Inflammatory macrophage (primary cell): ENCODE measurements at regions not wholly inside any gene's neighbourhood (a gene's known extent, or its start where the extent isn't known, plus 50 kb on each side); places are given as distances from the start of the nearest gene placed in this dataset.

Source experiments
- DNase-seq, 2 donors: peaks; one replicate each; pipeline ENCODE4 v3.0.0-alpha.2; 2020 to 2022

DNA sequence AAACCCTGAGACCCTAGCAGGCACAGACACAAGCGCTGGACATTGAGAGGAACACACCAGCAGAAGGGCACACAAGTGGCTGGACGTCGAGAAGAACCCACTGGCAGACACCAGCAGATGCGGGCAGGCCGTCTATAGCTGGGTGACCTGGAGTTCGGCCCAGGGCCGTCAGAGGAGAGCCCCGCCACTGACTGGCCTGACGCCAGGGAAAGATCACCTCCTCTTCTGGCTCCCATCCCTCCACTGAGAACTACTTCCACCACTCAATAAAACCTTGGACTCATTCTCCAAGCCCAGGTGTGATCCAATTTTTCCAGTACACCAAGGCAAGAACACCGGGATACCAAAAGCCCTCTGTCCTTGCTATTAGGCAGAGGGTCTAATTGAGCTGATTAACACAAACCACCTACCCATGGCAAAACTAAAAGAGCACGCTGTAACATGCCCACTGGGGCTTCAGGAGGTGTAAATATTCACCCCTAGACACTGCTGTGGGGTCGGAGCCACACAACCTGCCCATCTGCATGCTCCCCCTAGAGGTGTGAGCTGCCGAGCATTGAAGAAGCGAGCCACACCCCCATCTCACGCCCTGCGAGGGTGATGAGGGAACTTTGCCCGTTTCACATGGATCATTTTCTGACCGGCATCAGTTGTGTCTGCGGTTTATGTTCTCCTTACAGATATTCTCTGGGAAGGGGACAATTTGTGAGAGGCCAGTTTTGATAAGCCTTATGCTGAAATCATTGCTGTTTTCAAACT is 104.8 kb downstream of the HLX start:
- no peak for DNase-seq

DNA sequence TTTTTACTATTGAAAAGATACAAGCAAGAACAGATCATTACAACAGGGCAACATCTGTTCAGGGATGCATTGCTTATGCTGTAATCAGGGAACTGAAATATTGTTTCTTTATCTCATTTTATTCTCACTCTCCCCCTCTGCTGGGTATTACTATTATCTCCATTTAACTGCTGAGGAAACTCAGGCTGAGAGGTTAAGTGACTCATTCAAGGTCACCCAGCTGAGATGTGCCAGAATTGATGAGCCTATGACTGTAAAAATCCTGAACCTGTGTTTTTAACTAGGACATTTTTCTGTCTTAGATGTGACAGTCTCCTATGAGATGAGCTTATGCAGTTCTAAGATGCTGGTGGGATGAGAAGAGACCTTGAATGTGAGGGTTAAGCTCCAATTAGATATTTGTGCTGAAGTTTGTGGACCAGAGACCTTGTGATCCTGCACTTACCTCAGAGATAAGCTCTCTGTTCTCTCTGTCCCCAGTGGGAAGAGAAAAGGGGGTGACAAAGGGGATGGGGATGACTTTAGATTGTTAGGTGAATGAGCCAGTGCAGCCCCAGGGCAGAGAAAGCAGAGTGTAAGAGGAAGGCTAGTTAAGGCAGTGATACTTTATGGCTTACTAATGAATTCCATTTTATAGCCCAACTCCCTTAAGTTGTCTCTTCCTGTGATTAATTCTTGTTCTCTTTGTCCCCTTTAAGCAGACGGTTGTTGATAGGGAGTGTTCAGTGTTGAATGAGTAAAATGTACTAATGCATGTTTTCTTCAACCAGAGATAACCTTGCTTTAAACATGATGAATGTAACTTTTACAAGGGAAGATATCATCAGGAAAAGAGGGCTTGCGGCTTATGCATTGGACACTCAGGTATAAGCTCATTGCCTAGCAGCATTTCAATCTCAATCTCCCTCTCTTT is 111.4 kb downstream of the HLX start:
- peak; percentile 19 to 53 for DNase-seq

DNA sequence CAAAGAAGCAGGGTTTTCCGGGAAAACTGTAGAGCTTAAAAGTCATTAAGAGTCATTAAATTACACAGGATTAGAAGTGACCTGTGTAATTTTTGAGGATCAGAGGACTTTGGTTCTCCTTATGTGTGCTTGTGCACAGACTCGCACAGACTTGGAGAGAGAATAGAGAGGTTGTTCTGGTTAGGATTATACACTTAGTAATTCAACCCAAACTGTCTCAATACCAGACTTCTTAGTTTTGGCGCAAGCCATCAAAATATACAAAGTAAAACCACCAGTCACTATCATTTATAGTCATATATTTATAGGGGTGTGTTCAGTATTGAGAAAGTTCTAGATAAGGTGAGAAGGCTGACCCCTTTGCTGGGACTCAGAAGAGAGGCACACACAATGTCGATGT is 112.3 kb downstream of the HLX start:
- no peak for DNase-seq

DNA sequence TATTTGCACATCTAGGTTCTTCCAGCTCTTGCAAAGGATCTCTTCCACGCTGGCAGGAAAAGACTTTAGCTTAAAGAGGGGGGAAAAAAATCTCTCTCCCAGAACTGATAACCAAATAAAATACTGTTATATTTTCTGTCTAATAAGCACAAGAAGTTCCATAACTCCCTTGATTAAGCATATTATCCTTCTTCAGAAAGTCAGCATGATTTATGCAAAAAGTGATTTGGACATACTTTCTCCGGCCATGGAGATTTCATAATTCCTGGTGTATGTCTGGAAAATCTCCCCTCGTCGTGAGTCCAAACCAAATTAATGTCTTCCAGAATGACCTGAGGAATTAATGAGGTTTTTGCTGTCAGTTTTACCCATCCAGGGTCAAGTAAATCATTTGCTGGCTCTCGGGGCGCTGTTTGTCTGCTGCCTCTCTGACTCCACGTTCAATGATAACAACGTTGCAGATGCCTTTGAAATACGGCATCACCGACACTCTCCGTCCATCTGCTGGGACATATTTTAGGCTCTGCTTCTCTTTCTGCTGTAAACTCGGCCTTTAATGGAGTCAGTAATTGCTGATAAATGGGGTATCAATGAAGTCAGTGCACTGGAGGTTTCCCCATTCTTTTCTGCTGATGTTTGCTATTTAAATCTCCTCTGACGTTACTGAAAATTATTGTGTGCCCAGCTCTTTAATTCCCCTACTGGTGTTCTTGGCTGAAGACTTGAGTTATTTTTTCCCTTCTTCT is 112.9 kb downstream of the HLX start:
- DNase-seq: no peak

DNA sequence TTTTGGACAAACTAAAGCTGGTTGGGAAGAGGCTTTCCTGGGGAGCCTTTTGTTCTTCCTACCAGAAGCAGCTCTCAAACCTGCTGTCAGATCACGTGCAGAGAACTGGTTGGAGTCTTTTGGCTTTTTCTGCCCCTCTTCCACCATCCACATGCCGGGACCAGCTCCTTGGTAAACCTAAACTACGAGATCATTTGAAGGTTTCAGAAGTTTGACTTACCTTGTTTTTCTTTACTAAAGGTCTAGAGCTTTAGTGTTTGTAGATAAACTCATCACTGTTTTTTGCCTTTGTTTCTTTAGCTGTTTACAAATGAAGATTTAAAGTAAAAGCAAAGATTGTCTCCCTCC is 113.4 kb downstream of the HLX start:
- DNase-seq: no peak

DNA sequence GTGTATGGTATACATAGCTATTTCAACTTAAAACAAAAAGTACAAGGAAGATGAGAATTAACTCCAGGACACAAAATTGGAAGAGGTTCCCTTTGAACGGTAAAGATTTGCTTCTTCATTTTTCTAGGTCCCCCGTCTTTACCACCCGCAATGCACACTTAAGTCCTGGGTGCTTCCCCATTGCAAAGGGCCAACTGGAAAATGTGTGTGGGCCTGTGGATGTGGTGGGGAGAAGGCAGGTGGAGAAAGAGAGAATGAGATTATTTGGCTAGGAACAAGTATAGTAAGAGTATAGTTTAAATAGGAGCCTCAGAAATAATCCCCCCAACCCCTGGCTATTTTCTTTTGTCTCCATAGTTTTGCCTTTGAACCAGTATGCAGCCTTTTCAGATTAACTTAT is 115.4 kb downstream of the HLX start:
- DNase-seq: no peak

DNA sequence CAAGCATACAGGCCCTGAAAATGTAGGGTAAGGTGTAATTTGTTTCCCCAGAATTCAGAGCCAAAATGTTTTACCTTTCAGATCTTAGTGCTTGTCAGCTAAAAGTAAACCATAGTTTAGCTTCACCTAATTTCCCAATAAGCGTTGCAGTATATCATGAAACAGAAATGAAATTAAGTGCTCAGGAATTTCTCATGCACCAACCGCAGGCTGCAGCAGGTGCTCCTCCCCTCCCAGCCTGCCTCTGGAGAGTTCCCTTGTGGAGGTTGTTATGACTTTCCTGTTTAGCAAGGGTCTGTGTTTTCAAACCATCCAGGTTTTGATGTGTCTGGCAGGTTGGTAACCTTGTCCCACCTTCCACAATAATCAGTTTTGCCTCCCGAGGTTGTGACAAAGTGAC is 118.5 kb downstream of the HLX start:
- no peak for DNase-seq

DNA sequence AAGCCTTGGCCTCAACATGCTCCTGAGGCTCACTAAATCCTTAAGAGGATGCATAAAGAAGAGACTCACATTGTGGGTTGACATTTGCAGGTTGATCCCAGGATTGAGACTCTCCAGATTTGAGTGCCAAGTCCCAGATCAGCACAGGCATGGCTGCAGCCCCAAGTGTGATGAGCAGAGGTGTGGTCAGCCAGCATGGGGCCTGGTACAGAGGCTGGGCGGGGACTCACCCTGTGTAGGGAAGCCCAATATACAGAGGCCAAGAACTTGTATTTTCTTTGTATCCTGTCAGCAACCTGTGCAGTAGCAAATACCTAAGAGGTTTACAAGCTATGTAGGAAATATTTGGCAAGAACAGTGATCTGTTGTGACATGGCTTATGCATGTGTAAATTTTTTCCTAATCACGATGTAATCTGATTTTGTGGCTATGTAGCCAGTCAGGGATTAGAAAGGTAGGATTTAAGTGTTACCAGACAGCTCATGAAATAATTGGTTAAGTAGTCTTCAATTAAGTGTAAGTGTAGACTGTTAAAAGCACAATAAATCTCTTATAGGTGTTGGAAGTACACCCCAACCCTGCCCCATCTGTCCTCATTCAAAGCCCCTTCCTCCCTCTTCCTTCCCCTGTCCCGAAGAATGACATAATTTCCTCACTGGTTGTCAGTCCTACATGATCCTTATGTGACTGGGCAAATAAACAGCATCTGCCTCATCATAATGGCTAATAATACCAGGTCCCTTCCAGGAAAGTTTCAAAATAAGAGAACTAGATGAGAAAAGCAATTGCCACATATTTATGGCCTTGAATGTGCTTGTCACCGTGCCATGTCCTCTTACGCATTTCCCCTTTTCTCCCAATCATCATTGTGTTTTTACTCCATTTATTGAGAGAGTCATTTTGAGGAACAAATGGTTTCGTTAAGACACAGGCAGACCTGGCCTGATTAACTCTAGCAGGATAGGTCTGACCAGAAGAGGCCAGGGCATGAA is 120.9 kb downstream of the HLX start:
- peak; percentile 91 to 99 for DNase-seq

DNA sequence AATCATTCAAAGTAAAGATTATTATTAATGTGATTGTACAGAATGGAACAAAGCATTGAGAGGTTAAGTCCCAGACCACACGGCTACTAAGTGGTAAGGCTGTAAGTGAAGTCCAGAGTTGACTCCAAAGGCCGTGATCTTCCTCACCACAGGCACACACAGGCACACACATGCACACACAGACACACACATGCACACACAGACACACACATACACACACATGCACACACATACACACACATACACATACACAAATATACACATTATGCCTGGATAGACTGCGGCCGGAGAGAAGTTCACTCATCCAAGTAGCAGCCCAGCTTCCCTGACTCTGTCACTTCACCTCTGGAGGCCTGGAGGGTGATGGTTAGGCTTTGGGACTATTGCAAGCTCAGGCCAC is 121.9 kb downstream of the HLX start:
- DNase-seq: no peak

DNA sequence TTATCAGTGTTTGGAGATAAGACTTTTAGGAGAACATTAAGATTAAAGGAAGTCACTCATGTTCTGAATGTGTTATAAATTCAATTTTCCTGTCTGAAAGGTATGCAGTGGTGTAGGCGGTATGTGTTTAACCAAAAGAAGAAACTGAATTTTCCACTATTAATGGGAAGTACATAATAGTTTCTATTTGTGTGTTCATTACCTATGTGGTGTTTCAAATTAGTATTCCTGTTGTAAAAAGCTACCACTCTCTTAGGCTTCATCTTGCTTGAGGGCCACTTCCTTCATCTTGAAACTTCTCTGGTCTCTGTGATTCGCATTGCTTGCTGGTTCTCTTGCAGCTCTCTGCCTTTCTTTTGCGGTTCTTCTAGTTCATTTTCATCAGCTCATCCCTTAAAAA is 123.4 kb downstream of the HLX start:
- no peak for DNase-seq

DNA sequence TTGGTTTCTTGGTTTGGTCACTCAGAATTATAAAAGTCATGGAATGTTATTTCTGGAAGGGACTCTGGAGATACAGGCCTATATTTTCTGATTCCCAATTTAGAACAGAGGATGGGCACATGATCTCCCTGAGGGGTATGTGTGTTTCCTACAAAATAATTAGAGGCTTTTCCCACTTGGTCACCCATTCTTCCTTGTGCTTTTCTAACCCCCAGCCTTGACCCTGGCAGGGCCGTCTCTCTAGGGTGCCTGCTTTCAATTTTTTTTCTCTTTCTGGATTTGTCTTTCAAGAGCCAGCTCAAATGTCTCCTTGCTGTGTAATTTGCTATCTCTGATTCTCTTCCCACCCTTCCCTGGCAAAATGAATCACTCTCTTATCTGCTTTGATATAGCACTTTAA is 131.9 kb downstream of the HLX start:
- DNase-seq: no peak

DNA sequence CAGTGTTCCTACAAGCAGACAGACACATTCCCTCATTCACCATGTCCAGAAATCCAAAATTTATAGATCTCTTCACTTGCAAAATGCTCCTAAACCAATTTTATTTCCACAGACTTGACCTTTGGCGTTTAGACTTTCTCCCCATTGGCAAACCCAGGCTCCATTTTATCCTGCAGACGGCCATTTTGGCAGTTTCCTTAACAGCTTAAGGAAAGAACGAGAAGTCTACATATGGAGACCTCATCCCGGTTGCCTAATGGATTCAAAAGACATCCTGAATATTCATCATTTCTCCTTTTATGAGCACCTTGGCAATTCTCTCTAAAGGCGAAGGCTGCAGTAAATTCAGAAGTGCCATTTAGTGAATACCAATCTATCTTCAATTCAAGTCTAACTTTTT is 132.9 kb downstream of the HLX start:
- DNase-seq: no peak

DNA sequence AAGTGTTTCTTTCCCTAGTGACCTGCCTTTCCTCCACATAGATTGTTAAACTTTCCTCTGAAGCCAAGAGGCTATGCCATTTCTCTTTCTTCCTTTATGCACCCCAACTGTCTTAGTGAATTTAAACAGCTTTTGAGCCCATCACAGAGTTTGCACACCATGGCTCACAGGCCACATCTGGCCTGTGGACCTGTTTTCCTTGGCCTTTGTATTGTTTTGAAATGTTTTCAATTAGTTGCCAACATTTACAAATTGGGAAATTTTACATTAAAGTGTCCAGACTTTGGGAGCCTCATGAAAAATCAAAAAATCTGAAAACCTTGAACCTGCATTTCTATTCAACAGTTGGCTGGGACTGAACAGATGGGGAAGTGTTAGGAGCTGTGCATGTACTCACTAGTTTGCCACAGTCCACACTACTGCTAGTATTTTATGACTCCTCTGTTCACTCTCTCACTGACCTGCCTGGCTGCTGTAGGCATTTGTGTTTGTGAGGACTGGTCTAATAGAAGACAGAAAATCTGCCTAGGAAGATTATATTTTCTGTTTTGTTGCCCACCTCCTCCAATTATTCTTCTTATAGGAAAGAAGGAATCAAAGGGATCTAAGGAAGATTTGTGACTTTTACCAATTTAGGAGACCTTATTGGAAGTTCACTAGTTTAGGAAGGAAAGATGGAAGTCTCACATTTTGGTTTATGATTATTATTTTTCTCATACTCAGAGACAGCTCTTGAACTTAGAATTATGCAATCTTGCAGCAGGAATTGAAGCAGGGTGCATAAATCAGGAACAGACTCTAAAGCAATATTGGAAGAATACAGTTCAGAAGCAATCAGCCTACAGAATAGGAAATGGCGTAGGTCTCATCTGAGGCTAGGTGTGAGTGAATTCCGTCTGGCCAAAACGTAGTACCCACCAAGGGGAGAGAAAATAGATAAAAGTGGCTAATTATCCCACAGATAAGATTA is 134.7 kb downstream of the HLX start:
- peak; percentile 23 to 54 for DNase-seq

DNA sequence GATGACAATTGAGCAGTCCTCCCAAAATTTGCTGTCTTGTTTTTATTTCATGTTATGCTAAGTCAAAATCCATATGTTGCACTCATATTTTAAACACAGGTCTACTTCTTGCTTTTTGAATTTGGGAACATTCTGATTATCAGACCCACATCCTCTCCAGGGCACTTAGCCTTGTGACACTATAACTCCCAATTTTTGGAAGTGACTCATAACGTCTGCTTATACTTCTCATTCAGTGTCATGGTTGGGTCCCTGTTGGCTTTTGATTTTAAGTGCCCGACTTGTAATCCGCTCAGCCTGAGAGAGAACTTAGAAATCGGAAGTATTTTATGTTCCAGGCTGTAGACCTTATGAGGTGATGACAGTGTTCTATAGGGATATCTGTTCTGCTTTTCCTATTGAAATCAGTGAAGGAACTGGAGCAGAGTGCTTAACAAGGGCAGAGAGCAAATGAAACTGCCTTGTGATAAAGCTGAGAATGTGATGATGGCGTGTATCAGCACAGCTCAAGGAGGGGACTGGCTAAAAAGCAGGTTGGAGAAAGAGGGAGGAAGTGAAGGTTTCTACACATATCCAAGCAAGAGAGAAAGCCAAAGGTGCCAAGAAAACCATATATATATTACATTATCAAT is 136.0 kb downstream of the HLX start:
- DNase-seq: peak; percentile 37 to 52

DNA sequence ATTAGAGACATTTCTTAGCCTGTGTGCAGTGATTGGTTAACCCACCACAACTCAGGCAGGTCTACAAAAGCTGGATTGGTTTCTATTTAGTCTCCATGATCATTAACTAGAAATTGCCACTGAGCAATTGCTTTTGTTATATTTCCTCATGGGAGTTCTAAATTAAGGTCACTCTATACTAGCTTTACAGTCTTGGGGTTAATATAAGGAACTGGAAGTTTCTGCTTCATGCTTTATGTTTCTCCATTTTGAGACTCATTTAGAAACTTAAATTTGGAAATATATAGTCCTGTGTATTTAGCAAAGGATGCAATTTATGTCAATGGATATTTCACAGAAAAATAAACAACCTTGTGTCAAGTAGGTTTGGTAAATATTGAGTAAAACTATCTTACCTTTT is 137.5 kb downstream of the HLX start:
- peak; percentile 47 to 89 for DNase-seq

DNA sequence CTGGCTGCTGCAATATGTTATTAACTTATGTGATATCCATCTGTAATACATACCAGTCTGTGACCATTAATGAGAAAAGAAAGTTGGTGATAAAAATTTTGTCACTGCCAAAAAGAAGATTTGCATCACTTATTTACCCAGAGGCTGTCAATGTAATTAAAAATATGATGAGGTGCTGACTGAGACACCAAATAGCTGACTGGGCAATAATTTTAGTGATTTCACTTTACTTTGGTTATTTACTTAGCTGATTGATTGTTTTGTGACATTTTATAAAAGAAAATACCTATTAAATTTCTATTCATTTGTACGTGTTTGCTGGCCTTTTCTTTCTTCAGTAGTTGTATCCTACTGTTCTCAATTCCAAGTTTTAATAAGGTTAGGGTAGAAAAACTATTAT is 139.2 kb downstream of the HLX start:
- DNase-seq: no peak

DNA sequence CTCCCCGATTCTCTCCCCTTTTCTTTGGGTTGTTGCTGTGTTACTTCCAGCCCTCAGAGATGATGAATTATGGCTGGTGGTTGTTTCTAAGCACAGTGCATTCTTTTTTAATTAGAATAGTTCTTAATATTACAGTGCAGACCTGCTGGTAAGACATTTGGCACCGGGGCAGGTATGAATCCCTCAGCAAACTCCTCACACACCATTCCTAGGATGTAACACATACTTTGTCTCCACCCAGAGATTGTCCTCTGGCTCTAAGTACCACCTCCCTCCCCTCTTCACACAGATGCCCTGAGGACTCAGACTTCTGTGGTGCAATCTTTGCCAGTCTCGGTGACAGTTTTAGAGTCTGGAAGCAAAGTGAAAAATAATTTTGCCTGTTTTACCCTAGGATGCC is 143.1 kb downstream of the HLX start:
- no peak for DNase-seq

DNA sequence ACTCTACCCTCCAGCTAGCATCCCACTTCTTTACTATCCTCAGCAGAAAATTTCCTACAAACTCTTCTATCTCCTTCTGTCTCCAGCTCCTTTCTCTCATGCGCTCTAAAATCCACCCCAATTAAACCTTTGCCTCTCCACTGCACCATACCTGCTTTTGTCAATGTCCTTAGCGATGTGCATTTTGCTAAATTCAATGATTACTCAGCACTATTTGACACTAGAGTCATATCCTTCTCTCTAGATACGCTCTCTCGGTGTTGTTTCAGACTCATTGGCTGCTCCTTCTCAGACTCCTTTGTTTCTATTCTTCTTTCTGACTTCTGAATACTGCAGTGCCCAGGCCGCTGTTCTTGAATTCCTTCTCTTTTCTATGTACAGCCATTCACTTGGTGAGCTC is 144.2 kb downstream of the HLX start:
- DNase-seq: no peak

DNA sequence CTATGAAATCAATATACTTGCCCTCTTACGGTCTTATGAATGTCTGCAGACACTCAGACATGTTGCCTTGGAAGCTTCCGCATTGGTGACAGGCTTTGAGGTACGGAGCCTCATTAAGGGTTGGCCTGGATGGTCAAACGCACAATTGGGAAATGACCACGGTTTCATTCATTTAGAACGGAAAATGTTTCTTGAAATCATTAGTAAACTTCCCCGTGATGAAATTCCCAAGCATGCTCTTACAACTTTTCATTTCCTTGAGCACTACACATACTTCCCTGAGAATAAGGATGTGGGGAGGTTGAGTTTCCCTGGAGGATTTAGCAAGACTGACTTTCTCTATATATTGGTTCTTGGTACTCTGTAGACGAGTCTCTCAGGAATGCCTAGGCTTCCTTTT is 146.3 kb downstream of the HLX start:
- peak; percentile 43 to 73 for DNase-seq

DNA sequence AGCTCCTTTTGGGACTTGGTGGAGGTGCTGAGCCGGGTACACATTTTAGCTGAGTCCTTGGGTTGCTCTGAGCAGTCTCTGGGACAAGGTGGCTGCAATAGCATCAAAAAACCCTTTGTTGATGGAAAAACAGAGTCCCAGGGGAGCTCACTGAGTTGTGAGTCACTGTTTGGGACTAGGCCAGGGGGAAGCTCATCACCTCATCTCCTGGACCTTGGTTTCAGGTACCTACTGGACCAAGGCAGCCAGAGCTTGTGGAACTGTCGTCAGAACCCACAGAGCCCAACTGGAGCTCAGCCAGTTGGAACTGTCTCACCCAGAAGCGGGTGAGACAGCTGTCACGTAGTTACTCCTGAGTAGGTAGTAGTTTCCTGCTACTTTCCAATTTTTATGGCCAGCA is 146.7 kb downstream of the HLX start:
- no peak for DNase-seq
